Tibial nerve (tissue), 4 donors: ENCODE measurements at regions not wholly inside any gene's neighbourhood (a gene's known extent, or its start where the extent isn't known, plus 50 kb on each side); places are given as distances from the start of the nearest gene placed in this dataset.
"Not testable (repeated sequence)": the region's sequence is repeated elsewhere in the genome, so short reads cannot be mapped to it uniquely, and the experiment has no call there.

Experiments
- DNase-seq, 2 donors: peaks; one replicate each; pipeline ENCODE4 v3.0.0-alpha.2; 2019; ENCODE audit warnings: low spot score in 2 of 2
- H3K27ac ChIP-seq, 4 donors: fragments of 200-600 bp; sonication (generic) in 3 of 4; one replicate each; pipeline ENCODE4 v1.5.1; 2017 to 2019; ENCODE audit warnings: mild to moderate bottlenecking in 1 of 4
- H3K27me3 ChIP-seq, 2 donors: fragments of 200-600 bp; sonication (generic) in 1 of 2; one replicate each; pipeline versions ENCODE4 v1.5.1 to v1.6.0; 2017 to 2019
- H3K36me3 ChIP-seq, 3 donors: fragments of 200-600 bp; sonication (generic); one replicate each; pipeline ENCODE4 v1.5.1; 2018 to 2019
- H3K4me1 ChIP-seq, 4 donors: fragments of 200-600 bp; sonication (generic) in 3 of 4; one replicate each; pipeline ENCODE4 v1.5.1; 2017 to 2019
- H3K4me3 ChIP-seq, 4 donors: fragments of 200-600 bp; sonication (generic) in 3 of 4; one replicate each; pipeline ENCODE4 v1.5.1; 2017 to 2019; ENCODE audit warnings: mild to moderate bottlenecking in 1 of 4, moderate library complexity in 1 of 4
- H3K9me3 ChIP-seq, 4 donors: fragments of 200-600 bp; sonication (generic) in 3 of 4; one replicate each; pipeline ENCODE4 v1.5.1; 2017 to 2019
- CTCF ChIP-seq, 5 experiments: fragments of 200-600 bp in 3 of 5; fragments of 450-650 bp in 2 of 5; sonication (generic) in 3 of 5; IDR thresholded peaks; one replicate each; pipeline ENCODE4 v1.5.1; 2016 to 2019; ENCODE audit warnings: antibody characterized with exemption in 5 of 5, mild to moderate bottlenecking in 3 of 5, moderate library complexity in 2 of 5
- EP300 ChIP-seq, 2 donors: sonication (generic); formaldehyde crosslinking; IDR thresholded peaks; one replicate each; pipeline ENCODE4 v1.6.1; 2017; ENCODE audit warnings: antibody characterized with exemption in 2 of 2, mild to moderate bottlenecking in 1 of 2
- POLR2A ChIP-seq, 2 donors: fragments of 450-650 bp; IDR thresholded peaks; one replicate each; pipeline ENCODE4 v1.6.1; 2017; ENCODE audit warnings: antibody characterized with exemption in 2 of 2, mild to moderate bottlenecking in 2 of 2, moderate library complexity in 2 of 2
- WGBS, 2 donors: methylation state at CpG; one replicate each; pipeline ENCODE4 v1.1.5; 2018; 5-methylcytosine and 5-hydroxymethylcytosine counted together

- no peak for DNase-seq
Measured at GRCh38 chr1:238334170-238334569, 443.4 kb upstream of the ZP4 start.

GRCh38 chr1:238331557-238331956, 440.8 kb upstream of the ZP4 start:
- Histone ChIP-seq H3K4me1 (no peaks in the 10 kb centered on the region), H3K27me3 (no peaks in the 10 kb centered on the region), H3K36me3 (no peaks in the 10 kb centered on the region), H3K27ac (no peak overlapping the region), H3K9me3 (peaks cover 0 to 3% (median 0%) of the 10 kb centered on the region in 4 donors), H3K4me3 (no peak overlapping the region)
- no peak for DNase-seq
- no peak for TF ChIP-seq POLR2A (IDR thresholded peaks at IDR 0.05)
- no peak for TF ChIP-seq CTCF (IDR thresholded peaks at IDR 0.05)
- no peak for TF ChIP-seq EP300 (IDR thresholded peaks at IDR 0.05)

More at GRCh38 chr1:238334170-238334569, 443.4 kb upstream of the ZP4 start:
- Histone ChIP-seq H3K4me1 (no peaks in the 10 kb centered on the region), H3K36me3 (no peaks in the 10 kb centered on the region), H3K4me3 (no peak overlapping the region), H3K9me3 (peaks cover 0 to 8% (median 0%) of the 10 kb centered on the region in 4 donors), H3K27me3 (no peaks in the 10 kb centered on the region), H3K27ac (no peak overlapping the region)
- no peak for TF ChIP-seq EP300 (IDR thresholded peaks at IDR 0.05)
- TF ChIP-seq CTCF (IDR thresholded peaks at IDR 0.05), result no peak
- TF ChIP-seq POLR2A (IDR thresholded peaks at IDR 0.05), result no peak
- 70 to 86% methylated on average over 1 of the region's 1 CpG for WGBS, 2 donors

GRCh38 chr1:238329671-238330070, 438.9 kb upstream of the ZP4 start:
- TF ChIP-seq EP300 (IDR thresholded peaks at IDR 0.05) (no peak), POLR2A (IDR thresholded peaks at IDR 0.05) (no peak), CTCF (IDR thresholded peaks at IDR 0.05) (no peak)
- no peak overlapping the region for H3K27ac ChIP-seq
- H3K27me3 ChIP-seq, result no peaks in the 10 kb centered on the region
- 34 to 53% methylated on average over 1 of the region's 1 CpG for WGBS, 2 donors
- H3K4me3 ChIP-seq, result no peak overlapping the region
- no peaks in the 10 kb centered on the region for H3K9me3 ChIP-seq
- no peaks in the 10 kb centered on the region for H3K36me3 ChIP-seq
- DNase-seq, result no peak
- no peaks in the 10 kb centered on the region for H3K4me1 ChIP-seq

- not testable (repeated sequence) for H3K36me3 ChIP-seq, H3K4me1 ChIP-seq, H3K27me3 ChIP-seq, H3K4me3 ChIP-seq, H3K27ac ChIP-seq, H3K9me3 ChIP-seq, DNase-seq
- WGBS, 2 donors, result 96 to 97% methylated on average over 17 to 18 of the region's 22 CpGs
Measured at GRCh38 chr1:238327033-238327432, 436.3 kb upstream of the ZP4 start.

- not testable (repeated sequence) for H3K9me3 ChIP-seq
Measured at GRCh38 chr1:238326479-238326878, 435.8 kb upstream of the ZP4 start.

GRCh38 chr1:238324211-238324864, 433.6 kb upstream of the ZP4 start:
- Histone ChIP-seq H3K27ac (no peak overlapping the region), H3K36me3 (no peaks in the 10 kb centered on the region), H3K27me3 (no peaks in the 10 kb centered on the region), H3K4me3 (no peak overlapping the region), H3K9me3 (no peaks in the 10 kb centered on the region), H3K4me1 (no peaks in the 10 kb centered on the region)
- TF ChIP-seq EP300 (IDR thresholded peaks at IDR 0.05) (no peak), CTCF (IDR thresholded peaks at IDR 0.05) (no peak), POLR2A (IDR thresholded peaks at IDR 0.05) (no peak)
- WGBS, 2 donors, result 73 to 77% methylated on average over 9 of the region's 9 CpGs
- no peak for DNase-seq

More at GRCh38 chr1:238326479-238326878, 435.8 kb upstream of the ZP4 start:
- WGBS, 2 donors, result 79 to 87% methylated on average over 9 of the region's 9 CpGs
- H3K4me3 ChIP-seq, H3K36me3 ChIP-seq, H3K27me3 ChIP-seq, H3K4me1 ChIP-seq, H3K27ac ChIP-seq, DNase-seq: not testable (repeated sequence)
